Activated CD8-positive, alpha-beta memory T cell treated with anti-CD3 and anti-CD28 coated beads, Interleukin-2, amount 50 U/mL, for 4 hours (primary cell): ENCODE measurements at regions not wholly inside any gene's neighbourhood (a gene's known extent, or its start where the extent isn't known, plus 50 kb on each side); places are given as distances from the start of the nearest gene placed in this dataset.

ENCODE experiments used
- DNase-seq: peaks from one replicate; pipeline ENCODE4 v3.0.0-alpha.2; 2020

DNA sequence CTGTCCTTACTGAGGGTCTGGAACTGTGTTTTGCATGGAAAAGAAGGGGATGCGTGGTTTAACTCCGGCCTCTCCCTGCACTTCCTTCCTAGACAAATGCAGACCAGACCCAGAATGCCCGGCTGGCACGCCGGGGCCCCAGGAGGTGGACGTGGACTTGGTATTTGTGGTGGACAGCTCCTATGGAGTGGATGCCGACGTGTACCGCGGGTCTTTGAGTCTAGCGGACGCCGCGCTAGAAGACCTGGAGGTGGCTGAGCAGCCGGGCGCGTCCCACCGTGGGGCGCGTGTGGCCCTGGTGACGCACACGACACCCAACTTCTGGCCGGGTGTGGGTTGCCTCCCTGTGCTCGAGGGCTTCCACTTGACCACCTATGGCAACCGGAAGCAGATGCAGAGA is 81.8 kb upstream of the COL6A5 start:
- no peak for DNase-seq

DNA sequence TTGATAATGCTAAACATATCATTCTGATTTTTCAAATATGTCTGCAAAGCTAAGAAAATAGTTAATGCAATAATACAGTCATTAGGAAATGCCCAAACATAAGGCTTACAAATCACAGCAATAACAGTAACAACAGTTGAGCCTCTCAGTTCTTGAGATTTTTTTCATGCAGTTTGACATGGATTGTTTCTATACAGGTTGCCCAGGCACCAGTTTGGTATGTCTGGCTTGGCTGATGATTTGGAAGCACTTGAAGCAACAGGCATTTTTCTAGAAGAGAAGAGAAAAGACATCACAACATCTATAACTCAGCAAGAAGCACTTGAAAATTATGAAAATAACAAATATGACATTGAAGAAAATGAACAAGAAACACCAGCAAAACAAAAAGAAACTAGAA is 78.7 kb upstream of the COL6A5 start:
- DNase-seq, result no peak

DNA sequence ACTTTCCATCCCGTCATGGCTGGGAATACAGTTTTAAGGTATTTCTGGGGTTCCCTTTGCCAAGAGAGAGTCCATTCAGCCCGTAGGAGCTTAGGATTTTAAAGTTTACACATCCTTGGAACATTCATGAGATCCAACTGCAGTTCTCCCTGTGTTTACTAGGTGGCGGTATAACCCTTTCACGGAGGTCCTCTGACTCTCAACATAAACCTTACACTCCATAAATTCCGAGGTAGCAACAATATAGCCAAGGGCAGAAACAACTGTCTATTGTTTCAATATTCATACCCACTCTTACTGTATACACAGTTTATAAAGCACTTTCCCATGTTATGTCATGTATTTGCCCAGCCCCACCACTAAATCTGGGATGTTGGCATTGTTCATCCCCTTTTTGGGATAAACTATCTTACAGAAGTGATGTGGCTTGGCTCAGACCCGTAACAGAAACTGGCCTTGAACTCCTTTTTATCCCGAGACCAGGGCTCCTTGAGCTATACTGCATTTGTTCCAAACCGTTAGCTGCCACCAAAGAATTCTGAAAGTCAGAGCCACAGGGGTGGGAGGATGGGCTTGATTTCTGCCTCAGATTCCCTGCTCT is 69.2 kb upstream of the COL6A5 start:
- DNase-seq, result no peak

DNA sequence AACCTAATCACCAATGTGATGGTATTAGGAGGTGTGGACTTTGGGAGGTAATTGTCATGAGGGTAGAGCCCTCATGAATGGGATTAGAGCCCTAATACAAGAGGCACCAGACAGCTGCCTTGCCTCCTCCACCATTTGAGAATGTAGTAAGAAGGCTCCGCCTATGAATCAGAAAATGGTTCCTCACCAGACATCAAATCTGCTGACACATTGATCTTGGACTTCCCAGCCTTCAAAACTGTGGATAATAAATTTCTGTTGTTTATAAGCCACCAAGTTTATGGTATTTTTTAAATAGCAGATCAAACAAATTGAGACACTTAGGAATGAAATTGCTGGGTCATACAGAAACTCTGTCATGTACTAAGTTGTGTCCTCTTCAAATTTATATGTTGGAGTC is 56.8 kb upstream of the COL6A5 start:
- no peak for DNase-seq

DNA sequence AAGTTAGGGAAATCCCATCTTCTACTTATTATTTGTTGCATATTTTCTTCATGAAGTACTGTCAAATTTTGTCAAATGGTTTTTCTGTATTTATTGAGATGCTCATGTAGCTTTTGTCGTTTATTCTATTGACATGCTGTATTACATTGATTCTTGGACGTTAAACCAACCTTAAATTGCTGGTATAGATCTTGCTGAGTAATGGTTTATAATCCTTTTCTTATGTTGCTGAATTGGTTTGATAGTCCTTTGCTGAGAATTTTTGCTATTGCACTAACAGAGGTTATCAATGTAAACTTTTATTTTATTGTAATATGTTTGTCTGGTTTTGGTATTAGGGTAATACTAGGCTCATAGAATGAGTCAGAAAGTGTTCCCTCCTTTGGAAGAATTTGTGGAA is 54.3 kb upstream of the COL6A5 start:
- DNase-seq, result no peak

DNA sequence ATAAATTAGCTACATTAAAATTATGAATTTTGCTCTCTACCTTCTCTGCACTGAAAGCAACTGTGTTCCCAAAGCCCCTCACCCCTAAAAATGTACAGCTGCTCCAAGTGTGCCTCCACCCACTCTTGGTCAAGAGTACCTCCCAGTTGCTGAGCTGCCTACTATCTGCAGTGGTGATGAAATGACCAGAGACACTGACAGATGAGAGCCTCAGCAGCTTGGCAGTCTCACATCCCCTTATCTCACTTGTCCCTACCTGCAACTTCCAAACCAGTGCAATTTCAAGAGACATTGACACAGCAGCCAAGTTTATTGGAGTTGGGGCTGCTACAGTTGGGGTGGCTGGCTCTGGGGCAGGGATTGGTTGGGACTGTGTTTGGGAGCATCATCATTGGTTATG is 52.2 kb upstream of the COL6A5 start:
- no peak for DNase-seq
